HuH-7 (cell line): ENCODE measurements at regions not wholly inside any gene's neighbourhood (a gene's known extent, or its start where the extent isn't known, plus 50 kb on each side); places are given as distances from the start of the nearest gene placed in this dataset.
"Not testable (repeated sequence)": the region's sequence is repeated elsewhere in the genome, so short reads cannot be mapped to it uniquely, and the experiment has no call there.

ENCODE experiments used
- DNase-seq: peaks from one replicate; pipeline ENCODE4 v3.0.0; 2011; ENCODE audit warnings: low spot score

DNA sequence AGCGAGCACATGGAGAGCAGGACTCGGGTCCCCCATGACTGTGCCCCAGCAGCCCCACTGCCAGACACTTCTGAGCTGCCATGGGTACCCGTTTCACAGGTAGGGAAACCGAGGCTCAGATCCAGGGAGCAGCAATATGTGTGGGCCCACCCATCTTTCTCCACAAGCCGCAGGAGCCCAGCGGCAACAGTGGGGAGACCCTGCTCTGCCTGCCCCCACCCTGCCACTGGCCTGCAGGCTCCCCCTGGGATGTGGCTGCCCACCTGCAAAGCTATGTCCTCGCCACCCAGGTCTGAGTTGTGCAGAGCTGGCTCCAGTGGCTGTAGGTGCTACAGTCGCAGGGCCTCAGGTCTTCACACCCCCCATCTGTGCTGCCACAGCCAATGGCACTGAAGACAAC lies 50.6 kb upstream of the C1QTNF9B start:
- DNase-seq = no peak

GRCh38 chr13:23949200-23949599 lies 51.9 kb upstream of the C1QTNF9B start:
- DNase-seq = no peak

- DNase-seq = no peak
Observed at GRCh38 chr13:23949736-23950135, 52.4 kb upstream of the C1QTNF9B start.

GRCh38 chr13:23950736-23951510 lies 53.6 kb upstream of the C1QTNF9B start:
- DNase-seq = no peak

GRCh38 chr13:23952796-23953195 lies 55.5 kb upstream of the C1QTNF9B start:
- DNase-seq = no peak

GRCh38 chr13:23953860-23954512 lies 56.7 kb upstream of the C1QTNF9B start:
- DNase-seq = no peak

GRCh38 chr13:23955064-23955463 lies 57.8 kb upstream of the C1QTNF9B start:
- no peak for DNase-seq

DNA sequence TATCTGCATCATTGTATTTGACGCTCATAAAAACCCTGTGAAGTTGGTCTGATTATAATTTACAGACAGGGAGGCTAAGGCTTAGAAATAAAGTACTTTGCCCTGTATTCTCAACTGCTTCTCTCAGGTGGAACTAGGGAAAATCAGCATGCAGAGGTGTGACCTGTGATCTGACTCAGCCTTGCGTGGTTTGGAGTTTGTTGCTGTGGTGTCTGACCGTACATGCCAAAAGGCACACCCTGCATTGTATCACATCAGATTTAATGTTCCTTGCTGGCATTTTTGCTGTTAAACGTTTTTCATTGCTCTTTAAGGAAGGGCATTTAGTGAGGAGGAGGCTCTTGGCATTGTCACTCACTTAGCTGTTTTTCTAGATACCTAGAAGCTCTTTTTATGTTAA lies 58.8 kb upstream of the C1QTNF9B start:
- DNase-seq = no peak

- no peak for DNase-seq
Observed at GRCh38 chr13:23957981-23958380, 60.7 kb upstream of the C1QTNF9B start.

DNA sequence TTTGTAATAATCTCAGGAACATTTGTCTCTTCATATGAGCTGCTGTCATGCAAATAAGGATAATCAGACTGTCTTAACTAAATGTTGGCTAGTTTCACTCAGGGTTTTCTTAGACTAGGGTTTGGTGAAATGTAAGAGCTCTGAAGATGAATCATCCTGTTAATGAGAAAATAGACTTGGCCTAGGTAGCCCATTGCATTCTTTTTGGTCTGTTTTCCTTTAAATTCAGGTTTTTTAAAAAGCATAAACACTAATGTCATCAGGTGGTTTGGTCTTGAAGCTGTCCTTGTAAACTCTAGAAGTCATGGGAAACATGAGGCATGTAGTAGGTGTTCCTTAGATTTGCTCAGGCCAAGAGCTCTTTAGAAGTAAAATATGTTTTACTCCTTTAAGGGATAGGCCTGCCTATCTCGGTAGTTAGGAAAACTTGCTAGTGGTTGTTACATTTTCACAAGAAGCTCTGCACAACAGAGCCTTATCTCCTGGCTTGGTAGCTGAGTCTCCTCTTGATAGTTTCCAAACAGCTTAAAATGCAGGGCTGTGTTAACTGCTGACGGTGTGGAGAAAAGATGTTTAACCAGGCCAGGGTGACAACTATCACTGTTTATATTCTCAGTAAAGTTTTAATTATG lies 62.0 kb upstream of the C1QTNF9B start:
- DNase-seq = no peak

- DNase-seq = no peak
Observed at GRCh38 chr13:23960566-23961156, 63.4 kb upstream of the C1QTNF9B start.

DNA sequence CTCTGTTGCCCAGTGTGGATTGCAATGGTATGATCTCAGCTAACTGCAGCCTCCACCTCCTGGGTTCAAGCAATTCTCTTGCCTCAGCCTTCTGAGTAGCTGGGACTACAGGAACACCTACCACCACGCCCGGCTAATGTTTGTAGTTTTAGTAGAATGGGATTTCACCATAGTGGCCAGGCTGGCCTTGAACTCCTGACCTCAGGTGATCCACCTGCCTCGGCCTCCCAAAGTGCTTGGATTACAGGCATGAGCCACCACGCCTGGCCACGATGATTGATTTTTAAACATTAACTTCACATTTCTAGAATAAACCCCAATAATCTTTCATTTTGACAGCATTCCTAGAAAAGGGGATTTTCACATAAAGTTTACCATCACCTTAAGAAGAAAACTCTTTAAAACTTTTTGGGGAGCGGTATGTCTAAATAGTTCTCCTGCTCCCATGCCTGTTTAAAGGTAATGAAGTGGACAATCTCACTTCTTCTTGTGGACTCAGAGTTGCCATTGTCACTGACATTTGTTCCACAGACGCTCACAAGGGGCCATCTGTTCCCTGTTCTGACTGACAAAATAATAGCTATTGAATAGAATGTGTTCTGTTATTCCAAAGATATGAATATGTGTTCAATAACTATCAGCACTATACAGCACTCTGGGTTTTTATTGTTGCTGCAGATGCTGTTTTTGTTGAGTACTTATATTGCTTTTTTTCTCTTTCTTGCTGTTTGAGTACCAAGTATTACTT lies 66.1 kb upstream of the C1QTNF9B start:
- DNase-seq = no peak

GRCh38 chr13:23963947-23964346 lies 66.6 kb upstream of the C1QTNF9B start:
- DNase-seq = no peak

- DNase-seq = no peak
Observed at GRCh38 chr13:23965346-23965745, 68.0 kb upstream of the C1QTNF9B start.

GRCh38 chr13:23966221-23966690 lies 69.0 kb upstream of the C1QTNF9B start:
- DNase-seq = no peak

GRCh38 chr13:23966691-23967615 lies 69.7 kb upstream of the C1QTNF9B start:
- no peak for DNase-seq

- DNase-seq = not testable (repeated sequence)
Observed at GRCh38 chr13:23967792-23968191, 70.5 kb upstream of the C1QTNF9B start.

- DNase-seq = peak; percentile 65
Observed at GRCh38 chr13:23969647-23970046, 72.3 kb upstream of the C1QTNF9B start.

DNA sequence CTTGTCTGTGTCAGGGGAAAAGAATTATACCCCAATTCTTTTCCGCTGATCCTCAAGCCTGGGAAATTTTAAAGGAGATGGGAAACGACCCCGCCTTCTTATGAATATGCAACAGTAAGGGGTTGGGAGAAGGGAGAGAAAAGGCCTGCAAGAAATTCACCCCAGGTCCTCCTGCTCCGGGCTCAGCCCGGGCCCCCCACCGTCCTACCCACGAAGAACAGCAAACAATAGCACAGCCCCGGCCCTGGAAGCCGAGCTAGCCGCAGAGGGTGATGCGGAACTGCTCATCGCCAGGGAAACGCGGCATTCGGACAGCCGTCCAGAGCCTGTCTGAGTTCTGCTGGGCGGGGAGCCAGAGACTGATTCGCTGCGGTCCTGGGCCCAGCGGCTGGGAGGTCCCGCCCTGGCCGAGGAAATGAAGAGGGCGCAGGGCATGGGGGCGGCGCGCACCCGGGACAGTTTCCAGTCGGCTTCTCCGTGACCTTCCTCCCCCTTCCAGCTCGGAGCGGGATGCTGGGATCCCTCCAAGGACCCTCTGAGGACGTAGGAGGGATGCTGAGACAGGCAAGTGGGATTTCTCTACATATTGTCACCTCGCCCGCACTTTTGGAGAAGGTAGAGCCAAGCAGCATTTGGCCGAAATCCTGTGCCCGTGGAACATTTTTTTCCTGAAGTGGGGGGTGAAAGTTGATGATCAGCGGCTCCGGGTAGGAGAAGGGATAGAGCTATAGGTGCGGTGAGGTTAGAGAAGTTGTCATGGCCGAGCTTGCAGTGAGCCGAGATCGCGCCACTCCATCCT lies 82.3 kb upstream of the C1QTNF9B start:
- peak; percentile 64 for DNase-seq

DNA sequence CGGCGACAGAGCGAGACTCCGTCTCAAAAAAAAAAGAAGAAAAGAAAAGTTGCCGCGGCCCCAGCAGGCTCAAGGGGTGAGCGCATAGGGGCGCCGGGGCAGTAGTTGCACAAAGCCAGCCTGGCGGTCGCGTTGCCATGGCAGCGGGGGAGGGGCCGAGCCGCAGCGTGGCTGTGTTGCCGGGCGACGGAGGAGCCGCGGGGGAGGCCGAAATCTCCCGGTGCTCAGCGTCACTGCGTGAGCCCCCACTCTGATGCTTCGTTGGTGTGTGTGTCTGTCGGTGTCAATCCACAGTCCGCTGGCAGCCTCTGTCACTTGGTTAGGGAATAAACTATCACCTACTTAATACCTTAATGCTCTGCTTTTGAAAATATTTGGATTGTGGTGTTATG lies 82.9 kb upstream of the C1QTNF9B start:
- DNase-seq = peak; percentile 61
